ENCODE measurements at regions not wholly inside any gene's neighbourhood (a gene's known extent, or its start where the extent isn't known, plus 50 kb on each side); places are given as distances from the start of the nearest gene placed in this dataset.

DNA sequence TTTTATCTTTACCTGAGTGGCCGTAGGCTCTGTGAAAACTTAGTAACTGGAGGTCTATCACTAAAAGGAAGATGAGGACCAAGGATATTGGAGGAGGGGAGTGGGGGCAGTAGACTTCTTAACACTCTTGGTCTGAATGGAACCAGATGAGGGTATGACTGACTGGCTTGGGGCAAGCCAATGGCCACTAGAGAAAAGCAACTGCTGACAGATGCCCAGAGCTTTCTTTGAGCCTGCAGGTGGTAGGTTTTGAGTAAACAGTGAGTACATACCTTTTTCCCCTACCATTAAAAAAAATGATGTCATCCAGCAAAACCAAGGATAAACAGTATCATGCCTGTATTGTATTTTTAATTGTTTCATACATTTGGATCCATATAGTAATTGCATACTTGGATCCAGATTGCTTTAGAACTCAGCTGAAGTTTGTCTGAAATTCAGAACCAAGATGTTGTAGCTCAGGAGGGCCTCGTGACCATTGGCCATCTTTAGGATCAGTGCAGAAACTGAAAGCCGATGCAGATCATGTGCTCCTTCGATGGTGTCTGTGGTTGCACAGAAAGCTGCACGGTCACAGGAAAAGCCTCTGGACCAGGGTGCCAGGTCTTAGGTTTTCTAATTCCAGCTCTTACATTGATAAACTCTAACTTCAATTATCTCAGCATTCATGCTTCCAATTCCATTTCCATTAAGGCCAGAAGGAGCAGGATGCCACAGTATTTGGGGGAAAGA, 131.0 kb downstream of the PDGFRA start:
- TF ChIP-seq, protein P1, sequence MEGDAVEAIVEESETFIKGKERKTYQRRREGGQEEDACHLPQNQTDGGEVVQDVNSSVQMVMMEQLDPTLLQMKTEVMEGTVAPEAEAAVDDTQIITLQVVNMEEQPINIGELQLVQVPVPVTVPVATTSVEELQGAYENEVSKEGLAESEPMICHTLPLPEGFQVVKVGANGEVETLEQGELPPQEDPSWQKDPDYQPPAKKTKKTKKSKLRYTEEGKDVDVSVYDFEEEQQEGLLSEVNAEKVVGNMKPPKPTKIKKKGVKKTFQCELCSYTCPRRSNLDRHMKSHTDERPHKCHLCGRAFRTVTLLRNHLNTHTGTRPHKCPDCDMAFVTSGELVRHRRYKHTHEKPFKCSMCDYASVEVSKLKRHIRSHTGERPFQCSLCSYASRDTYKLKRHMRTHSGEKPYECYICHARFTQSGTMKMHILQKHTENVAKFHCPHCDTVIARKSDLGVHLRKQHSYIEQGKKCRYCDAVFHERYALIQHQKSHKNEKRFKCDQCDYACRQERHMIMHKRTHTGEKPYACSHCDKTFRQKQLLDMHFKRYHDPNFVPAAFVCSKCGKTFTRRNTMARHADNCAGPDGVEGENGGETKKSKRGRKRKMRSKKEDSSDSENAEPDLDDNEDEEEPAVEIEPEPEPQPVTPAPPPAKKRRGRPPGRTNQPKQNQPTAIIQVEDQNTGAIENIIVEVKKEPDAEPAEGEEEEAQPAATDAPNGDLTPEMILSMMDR (IDR thresholded peaks at IDR 0.05; ENCODE audit: low read depth, low read length), result no peak
- H3K4me3 ChIP-seq (ENCODE audit: low read depth, low read length), result no peak overlapping the region

DNA sequence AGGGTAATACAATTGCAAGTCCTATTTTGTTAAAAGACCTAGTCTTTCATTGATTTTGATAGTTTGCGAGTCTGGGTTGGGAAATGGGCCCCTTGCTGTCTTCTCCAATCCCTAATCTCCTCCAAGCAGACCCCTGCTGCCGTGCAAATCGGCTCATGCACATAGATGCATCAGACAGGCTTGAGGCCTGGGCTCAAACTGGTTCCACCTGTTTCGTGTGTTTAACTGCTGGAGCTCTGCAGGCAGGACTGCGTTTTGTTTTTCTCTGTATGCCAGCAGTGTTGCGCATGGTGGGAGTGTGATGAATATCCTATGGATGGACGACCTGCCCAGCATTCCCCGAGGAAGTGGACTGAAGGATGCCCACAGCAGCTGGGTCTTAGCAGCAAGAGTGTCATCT, 133.9 kb downstream of the PDGFRA start:
- no peak overlapping the region for H3K4me3 ChIP-seq (ENCODE audit: low read depth, low read length)

DNA sequence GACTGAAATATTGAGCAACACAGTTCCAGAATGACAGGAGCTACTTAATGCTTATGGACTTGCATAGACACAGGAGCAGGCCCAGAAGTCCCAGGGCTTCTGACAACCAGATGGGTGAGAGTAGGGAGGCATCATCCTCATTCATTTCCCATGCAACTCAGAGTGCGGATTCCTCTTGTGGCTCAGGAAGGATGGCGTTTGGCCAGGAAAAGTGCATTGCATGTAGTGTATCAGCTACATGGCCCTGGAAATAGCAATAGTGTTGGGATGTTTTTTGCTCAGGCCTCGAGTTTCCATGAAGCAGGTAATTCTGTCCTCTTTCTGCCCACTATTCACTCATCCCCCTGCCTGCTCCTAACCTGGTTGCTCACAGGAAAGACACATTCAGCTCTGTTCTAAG, 136.6 kb downstream of the PDGFRA start:
- no peak overlapping the region for H3K4me3 ChIP-seq (ENCODE audit: low read depth, low read length)
- TF ChIP-seq, protein P1 (IDR thresholded peaks at IDR 0.05; ENCODE audit: low read depth, low read length), result no peak

More for the DNA sequence above, 133.9 kb downstream of the PDGFRA start:
- TF ChIP-seq, protein P1 (IDR thresholded peaks at IDR 0.05; ENCODE audit: low read depth, low read length), result no peak

DNA sequence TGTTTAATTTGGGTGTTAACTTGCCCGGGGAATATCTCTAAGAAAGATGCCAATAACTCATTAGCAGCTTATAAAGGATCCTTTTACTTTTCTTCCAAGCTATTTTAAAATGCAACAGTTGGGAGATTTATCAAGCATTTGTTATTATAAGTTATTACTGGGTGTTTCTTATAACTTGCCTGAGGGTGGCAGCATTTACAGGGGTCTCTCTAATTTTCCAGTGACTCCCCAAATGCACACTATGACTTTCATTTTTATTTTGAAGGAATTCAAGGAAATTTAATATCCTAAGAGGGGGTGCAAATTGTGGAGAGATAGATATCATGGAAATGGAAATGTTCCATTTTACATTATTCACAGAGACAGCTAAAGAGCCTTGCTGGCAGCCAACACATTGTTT, 138.0 kb downstream of the PDGFRA start:
- TF ChIP-seq, protein P1 (IDR thresholded peaks at IDR 0.05; ENCODE audit: low read depth, low read length), result no peak
- H3K4me3 ChIP-seq (ENCODE audit: low read depth, low read length), result no peak overlapping the region

GRCh38 chr4:54368281-54369265, 139.5 kb downstream of the PDGFRA start:
- no peak overlapping the region for H3K4me3 ChIP-seq (ENCODE audit: low read depth, low read length)
- TF ChIP-seq, protein P1 (IDR thresholded peaks at IDR 0.05; ENCODE audit: low read depth, low read length), result no peak

DNA sequence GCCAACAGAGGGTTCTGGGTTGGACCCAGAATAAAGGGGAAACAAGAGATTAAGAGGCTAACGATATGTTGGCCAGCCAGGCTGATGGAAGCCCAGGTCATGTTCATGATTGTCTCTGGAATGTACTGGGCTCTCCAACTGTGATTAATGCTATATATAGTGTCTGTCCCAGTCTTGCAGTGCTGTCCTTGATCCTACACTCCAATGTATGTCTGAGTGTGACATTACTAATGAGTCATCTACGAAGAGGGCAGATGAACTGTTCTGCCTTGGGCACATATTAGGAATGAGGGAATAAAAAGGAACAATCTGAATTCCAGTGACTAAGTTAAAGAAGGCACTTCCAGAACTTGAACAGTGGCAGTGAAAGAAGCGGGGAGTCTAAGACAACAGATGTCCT, 142.1 kb downstream of the PDGFRA start:
- H3K4me3 ChIP-seq (ENCODE audit: low read depth, low read length), result no peak overlapping the region
- TF ChIP-seq, protein P1 (IDR thresholded peaks at IDR 0.05; ENCODE audit: low read depth, low read length), result no peak

GRCh38 chr4:54372951-54373350, 143.9 kb downstream of the PDGFRA start:
- TF ChIP-seq, protein P1 (IDR thresholded peaks at IDR 0.05; ENCODE audit: low read depth, low read length), result no peak
- H3K4me3 ChIP-seq (ENCODE audit: low read depth, low read length), result no peak overlapping the region

All from WI38 (cell line).